H9 (cell line): ENCODE measurements at regions not wholly inside any gene's neighbourhood (a gene's known extent, or its start where the extent isn't known, plus 50 kb on each side); places are given as distances from the start of the nearest gene placed in this dataset.

ENCODE experiments used
- DNase-seq: peaks from one replicate; pipeline ENCODE4 v3.0.0-alpha.2; 2017
- H2AFZ ChIP-seq: one replicate; pipeline ENCODE4 v1.6.1; 2013; ENCODE audit warnings: mild to moderate bottlenecking, low read length, control low read depth, moderate library complexity
- H2AK5ac ChIP-seq: 2 replicates; pipeline ENCODE4 v1.6.1; 2013; ENCODE audit warnings: low read length, control low read depth, mixed read lengths; ENCODE audit not compliant: insufficient read length
- H2BK120ac ChIP-seq: one replicate; pipeline ENCODE4 v1.6.1; 2013; ENCODE audit warnings: low read depth, mild to moderate bottlenecking, low read length, control low read depth, inconsistent platforms; ENCODE audit not compliant: poor library complexity, severe bottlenecking
- H2BK12ac ChIP-seq: 2 replicates; pipeline ENCODE4 v1.6.1; 2013; ENCODE audit warnings: low read length, control low read depth, mixed read lengths, low read depth; ENCODE audit not compliant: insufficient read length
- H2BK15ac ChIP-seq: 2 replicates; pipeline ENCODE4 v1.6.1; 2013; ENCODE audit warnings: low read depth, low read length, control low read depth
- H2BK20ac ChIP-seq: one replicate; pipeline ENCODE4 v1.6.1; 2013; ENCODE audit warnings: low read depth, mild to moderate bottlenecking, low read length, control low read depth, inconsistent platforms; ENCODE audit not compliant: poor library complexity, severe bottlenecking
- H2BK5ac ChIP-seq: 2 replicates; pipeline ENCODE4 v1.6.1; 2013; ENCODE audit warnings: low read length, control low read depth, mixed read lengths; ENCODE audit not compliant: insufficient read length
- H3K14ac ChIP-seq: 2 replicates; pipeline ENCODE4 v1.6.1; 2013; ENCODE audit warnings: low read length, control low read depth; ENCODE audit not compliant: insufficient read depth
- H3K18ac ChIP-seq: 2 replicates; pipeline ENCODE4 v1.6.1; 2013; ENCODE audit warnings: low read depth, mild to moderate bottlenecking, mixed read lengths, low read length, control low read depth; ENCODE audit not compliant: insufficient read length
- H3K23ac ChIP-seq: 2 replicates; pipeline ENCODE4 v1.6.1; 2013; ENCODE audit warnings: low read length, control low read depth, mixed read lengths, low read depth; ENCODE audit not compliant: insufficient read length
- H3K23me2 ChIP-seq: 2 replicates; pipeline ENCODE4 v1.6.1; 2013; ENCODE audit warnings: low read depth, mild to moderate bottlenecking, mixed read lengths, low read length, control low read depth; ENCODE audit not compliant: insufficient read length, poor library complexity, severe bottlenecking
- H3K27ac ChIP-seq: 2 replicates; pipeline ENCODE4 v1.5.1; 2013; ENCODE audit warnings: low read length, control low read depth, mixed read lengths, low read depth; ENCODE audit not compliant: insufficient read length
- H3K27me3 ChIP-seq: 2 replicates; pipeline ENCODE4 v1.6.1; 2013; ENCODE audit warnings: low read length, control low read depth, inconsistent platforms; ENCODE audit not compliant: insufficient read depth
- H3K4ac ChIP-seq: 2 replicates; pipeline ENCODE4 v1.6.1; 2013; ENCODE audit warnings: low read depth, mild to moderate bottlenecking, control low read depth, inconsistent platforms, low read length, moderate library complexity
- H3K4me1 ChIP-seq: 2 replicates; pipeline ENCODE4 v1.6.1; 2013; ENCODE audit warnings: low read length, control low read depth, inconsistent platforms; ENCODE audit not compliant: insufficient read depth
- H3K4me2 ChIP-seq: 2 replicates; pipeline ENCODE4 v1.6.1; 2013; ENCODE audit warnings: low read length, control low read depth, mixed read lengths; ENCODE audit not compliant: insufficient read length, insufficient read depth
- H3K56ac ChIP-seq: 2 replicates; pipeline ENCODE4 v1.6.1; 2013; ENCODE audit warnings: low read depth, mild to moderate bottlenecking, mixed read lengths, low read length, control low read depth; ENCODE audit not compliant: insufficient read length
- H3K79me1 ChIP-seq: 2 replicates; pipeline ENCODE4 v1.6.1; 2013; ENCODE audit warnings: low read depth, mild to moderate bottlenecking, moderate library complexity, low read length, control low read depth, inconsistent platforms; ENCODE audit not compliant: insufficient read depth, poor library complexity, severe bottlenecking
- H3K79me2 ChIP-seq: 2 replicates; pipeline ENCODE4 v1.6.1; 2013; ENCODE audit warnings: low read length, control low read depth, inconsistent platforms; ENCODE audit not compliant: insufficient read depth
- H3K9ac ChIP-seq: 2 replicates; pipeline ENCODE4 v1.6.1; 2013; ENCODE audit warnings: low read length, control low read depth, mixed read lengths; ENCODE audit not compliant: insufficient read length; ENCODE audit errors: extremely low read depth
- H3K9me3 ChIP-seq: one replicate; pipeline ENCODE4 v1.6.1; 2013; ENCODE audit warnings: low read depth, low read length, inconsistent platforms; ENCODE audit not compliant: control insufficient read depth
- H3T11ph ChIP-seq: one replicate; pipeline ENCODE4 v1.6.1; 2013; ENCODE audit warnings: mild to moderate bottlenecking, low read length, control low read depth, inconsistent platforms
- H4K20me1 ChIP-seq: one replicate; pipeline ENCODE4 v1.6.1; 2013; ENCODE audit not compliant: control insufficient read depth, insufficient read length, insufficient read depth
- H4K5ac ChIP-seq: 2 replicates; pipeline ENCODE4 v1.6.1; 2013; ENCODE audit warnings: low read depth, mild to moderate bottlenecking, mixed read lengths, low read length, control low read depth; ENCODE audit not compliant: insufficient read length
- H4K8ac ChIP-seq: replicated peaks from 2 replicates; pipeline ENCODE4 v1.6.1; 2013; ENCODE audit warnings: low read length, control low read depth, mixed read lengths, low read depth; ENCODE audit not compliant: insufficient read length
- H4K91ac ChIP-seq: 2 replicates; pipeline ENCODE4 v1.6.1; 2013; ENCODE audit warnings: low read depth, mild to moderate bottlenecking, moderate library complexity, mixed read lengths, low read length, control low read depth; ENCODE audit not compliant: insufficient read length
- H3K27ac Mint-ChIP-seq, 3 experiments: 2 replicates in 2 of 3; 3 replicates in 1 of 3; pipeline ENCODE4 v1.8.0; 2020 to 2021; ENCODE audit warnings: mixed read lengths in 3 of 3, mild to moderate bottlenecking in 1 of 3, moderate library complexity in 1 of 3
- H3K27me3 Mint-ChIP-seq: 2 replicates; pipeline ENCODE4 v1.8.0; 2021; ENCODE audit warnings: low read depth, mild to moderate bottlenecking, moderate library complexity, mixed read lengths
- H3K36me3 Mint-ChIP-seq, 3 experiments: 2 replicates in 2 of 3; 3 replicates in 1 of 3; pipeline ENCODE4 v1.8.0; 2020 to 2021; ENCODE audit warnings: low read depth in 3 of 3, mixed read lengths in 3 of 3; ENCODE audit not compliant: insufficient read depth in 1 of 3
- H3K4me1 Mint-ChIP-seq, 2 experiments: 2 replicates each; pipeline ENCODE4 v1.8.0; 2020; ENCODE audit warnings: mixed read lengths in 2 of 2
- H3K4me3 Mint-ChIP-seq, 2 experiments: 2 replicates in 1 of 2; 3 replicates in 1 of 2; pipeline ENCODE4 v1.8.0; 2020 to 2021; ENCODE audit warnings: mild to moderate bottlenecking in 2 of 2, mixed read lengths in 2 of 2, moderate library complexity in 1 of 2
- H3K9me3 Mint-ChIP-seq, 2 experiments: 2 replicates in 1 of 2; 3 replicates in 1 of 2; pipeline ENCODE4 v1.8.0; 2020; ENCODE audit warnings: mild to moderate bottlenecking in 2 of 2, mixed read lengths in 2 of 2, moderate library complexity in 1 of 2
- CTCF ChIP-seq: fragments of 200-600 bp; sonication (generic); conservative IDR thresholded peaks from 3 replicates; pipeline ENCODE4 v1.8.0; 2021; ENCODE audit warnings: antibody characterized with exemption, mild to moderate bottlenecking
- WGBS: extraction: QIAGEN DNeasy Blood & Tissue Kit; methylation state at CpG from one replicate; pipeline ENCODE4 v1.1.7; 2013; ENCODE audit warnings: missing lambda C conversion rate, low lambda C conversion rate, mixed read lengths; ENCODE audit not compliant: insufficient read length; ENCODE audit errors: extremely low coverage; 5-methylcytosine and 5-hydroxymethylcytosine counted together

GRCh38 chr3:10625323-10625722, 119.9 kb upstream of the ATP2B2 start:
- H2AFZ ChIP-seq, result no peak overlapping the region
- H3K9me3 ChIP-seq, result no peaks in the 10 kb centered on the region
- H3K56ac ChIP-seq, result no peak overlapping the region
- no peaks in the 10 kb centered on the region; a peak in 1 of 5 replicates for H3K9me3 Mint-ChIP-seq
- no peak overlapping the region for H3K4ac ChIP-seq
- H2AK5ac ChIP-seq, result no peak overlapping the region
- no peak overlapping the region for H3K4me3 Mint-ChIP-seq
- H3K9ac ChIP-seq, result no peak overlapping the region
- no peak overlapping the region for H2BK5ac ChIP-seq
- H3K14ac ChIP-seq, result no peak overlapping the region
- H2BK15ac ChIP-seq, result no peak overlapping the region
- no peak overlapping the region for H3K4me2 ChIP-seq
- H2BK12ac ChIP-seq, result no peak overlapping the region
- H4K5ac ChIP-seq, result no peak overlapping the region
- H3K23me2 ChIP-seq, result no peaks in the 10 kb centered on the region
- no peak overlapping the region for H3T11ph ChIP-seq
- H3K36me3 Mint-ChIP-seq, result no peaks in the 10 kb centered on the region; a peak in 1 of 7 replicates
- H3K79me1 ChIP-seq, result no peaks in the 10 kb centered on the region
- no peak for DNase-seq
- H3K4me1 ChIP-seq, result peaks cover 4% of the 10 kb centered on the region; the same call in 1 of the 2 replicates
- H4K8ac ChIP-seq, result no peak overlapping the region
- peaks cover 4% of the 10 kb centered on the region for H3K27me3 Mint-ChIP-seq
- no peaks in the 10 kb centered on the region for H4K20me1 ChIP-seq
- TF ChIP-seq CTCF, result no peak
- H3K18ac ChIP-seq, result no peak overlapping the region
- H3K23ac ChIP-seq, result no peak overlapping the region
- H3K79me2 ChIP-seq, result no peaks in the 10 kb centered on the region
- no peaks in the 10 kb centered on the region for H3K27me3 ChIP-seq
- no CpG with 5 or more reads among the region's 9 CpGs for WGBS
- H3K4me1 Mint-ChIP-seq, result peaks cover 26 to 33% of the 10 kb centered on the region in 2 experiments
- peak overlapping the region in 2 of 3 experiments; percentile 18 to 50; a peak in 2 of 7 replicates for H3K27ac Mint-ChIP-seq
- no peak overlapping the region for H3K27ac ChIP-seq
- H2BK20ac ChIP-seq, result no peak overlapping the region
- H2BK120ac ChIP-seq, result no peak overlapping the region
- no peak overlapping the region for H4K91ac ChIP-seq
